OCI-LY1 (cell line): ENCODE measurements at regions not wholly inside any gene's neighbourhood (a gene's known extent, or its start where the extent isn't known, plus 50 kb on each side); places are given as distances from the start of the nearest gene placed in this dataset.

Source experiments
- H2AFZ ChIP-seq: fragments of 200-600 bp; sonication (generic), shearing (Covaris generic); 2 replicates; pipeline ENCODE4 v1.6.0; 2014; ENCODE audit warnings: antibody characterized with exemption, mild to moderate bottlenecking, low read length
- H3F3A ChIP-seq: fragments of 200-600 bp; sonication (generic), shearing (Covaris generic); 2 replicates; pipeline ENCODE4 v1.6.0; 2014; ENCODE audit warnings: mild to moderate bottlenecking, antibody characterized with exemption, low read length, moderate library complexity; ENCODE audit not compliant: insufficient read depth
- H3K27ac ChIP-seq: fragments of 200-600 bp; sonication (generic); 2 replicates; pipeline ENCODE4 v1.5.1; 2014; ENCODE audit warnings: low read length, mixed run types, mild to moderate bottlenecking, low read depth; ENCODE audit not compliant: poor library complexity, severe bottlenecking
- H3K27me3 ChIP-seq: fragments of 200-600 bp; sonication (generic); 2 replicates; pipeline ENCODE4 v1.6.0; 2014; ENCODE audit warnings: antibody characterized with exemption, mild to moderate bottlenecking, low read length, moderate library complexity; ENCODE audit not compliant: insufficient read depth
- H3K36me3 ChIP-seq: fragments of 200-600 bp; sonication (generic); 2 replicates; pipeline ENCODE4 v1.6.1; 2014; ENCODE audit warnings: mild to moderate bottlenecking, antibody characterized with exemption, low read length, moderate library complexity, mixed read lengths; ENCODE audit not compliant: insufficient read depth
- H3K4me1 ChIP-seq: fragments of 200-600 bp; sonication (generic); 2 replicates; pipeline ENCODE4 v1.5.1; 2014; ENCODE audit warnings: mild to moderate bottlenecking, low read length, moderate library complexity; ENCODE audit not compliant: insufficient read depth, severe bottlenecking
- H3K4me2 ChIP-seq: fragments of 200-600 bp; sonication (generic), shearing (Covaris generic); 2 replicates; pipeline ENCODE4 v1.6.1; 2014; ENCODE audit warnings: low read length
- H3K4me3 ChIP-seq: fragments of 200-600 bp; sonication (generic); 2 replicates; pipeline ENCODE4 v1.5.1; 2014; ENCODE audit warnings: low read length, low read depth, mild to moderate bottlenecking, mixed read lengths; ENCODE audit not compliant: poor library complexity, severe bottlenecking
- H3K79me2 ChIP-seq: fragments of 200-600 bp; shearing (Covaris generic); 2 replicates; pipeline ENCODE4 v1.6.1; 2016; ENCODE audit warnings: mixed run types, low read length, mixed read lengths; ENCODE audit not compliant: insufficient read depth
- H3K9ac ChIP-seq: fragments of 200-600 bp; sonication (generic), shearing (Covaris generic); 2 replicates; pipeline ENCODE4 v1.6.1; 2014; ENCODE audit warnings: mild to moderate bottlenecking, low read length, mixed read lengths
- H3K9me2 ChIP-seq: fragments of 200-600 bp; sonication (generic), shearing (Covaris generic); 2 replicates; pipeline ENCODE4 v1.6.1; 2014; ENCODE audit warnings: low read depth, mild to moderate bottlenecking, low read length, mixed read lengths
- H3K9me3 ChIP-seq: fragments of 200-600 bp; shearing (Covaris generic); 2 replicates; pipeline ENCODE4 v1.6.1; 2014; ENCODE audit warnings: low read length, mixed read lengths
- H4K20me1 ChIP-seq: fragments of 200-600 bp; sonication (generic), shearing (Covaris generic); 2 replicates; pipeline ENCODE4 v1.6.0; 2016; ENCODE audit warnings: mild to moderate bottlenecking, low read length; ENCODE audit not compliant: insufficient read depth
- EZH2 ChIP-seq: fragments of 200-600 bp; sonication (generic), shearing (Covaris generic); IDR thresholded peaks from 2 replicates; pipeline ENCODE4 v1.8.0; 2017; ENCODE audit warnings: borderline replicate concordance, mixed run types, mild to moderate bottlenecking, antibody characterized with exemption, low read length, moderate library complexity, mixed read lengths
- TF ChIP-seq, protein P1 (sequence below): fragments of 200-600 bp; sonication (generic), shearing (Covaris generic); IDR thresholded peaks from 2 replicates; pipeline ENCODE4 v1.5.1; 2017; ENCODE audit warnings: mild to moderate bottlenecking, antibody characterized with exemption, low read length, moderate library complexity, mixed read lengths

- no peak overlapping the region for H3K27ac ChIP-seq
- no peaks in the 10 kb centered on the region for H3K9me2 ChIP-seq
Observed at GRCh38 chr12:75725521-75726111, 214.2 kb upstream of the KRR1 start.

DNA sequence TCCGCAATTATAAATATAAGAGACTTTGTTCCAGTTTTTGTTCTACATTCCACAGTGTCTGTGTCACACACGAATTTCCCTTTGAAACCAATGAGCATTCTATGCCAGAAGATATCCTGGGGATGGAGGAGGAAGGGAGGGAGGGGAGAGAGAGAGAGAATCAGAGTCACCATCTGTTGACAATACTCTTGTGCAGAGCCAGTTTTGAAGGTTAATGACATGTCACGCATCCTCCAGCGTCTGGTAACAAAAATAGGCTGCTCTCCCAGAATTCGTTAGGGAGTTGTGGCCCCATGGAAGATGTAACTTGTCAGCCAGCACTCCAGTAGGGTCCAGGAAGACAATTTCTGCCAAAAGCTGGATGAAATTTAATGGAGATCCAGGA lies 213.5 kb upstream of the KRR1 start:
- TF ChIP-seq, protein P1, sequence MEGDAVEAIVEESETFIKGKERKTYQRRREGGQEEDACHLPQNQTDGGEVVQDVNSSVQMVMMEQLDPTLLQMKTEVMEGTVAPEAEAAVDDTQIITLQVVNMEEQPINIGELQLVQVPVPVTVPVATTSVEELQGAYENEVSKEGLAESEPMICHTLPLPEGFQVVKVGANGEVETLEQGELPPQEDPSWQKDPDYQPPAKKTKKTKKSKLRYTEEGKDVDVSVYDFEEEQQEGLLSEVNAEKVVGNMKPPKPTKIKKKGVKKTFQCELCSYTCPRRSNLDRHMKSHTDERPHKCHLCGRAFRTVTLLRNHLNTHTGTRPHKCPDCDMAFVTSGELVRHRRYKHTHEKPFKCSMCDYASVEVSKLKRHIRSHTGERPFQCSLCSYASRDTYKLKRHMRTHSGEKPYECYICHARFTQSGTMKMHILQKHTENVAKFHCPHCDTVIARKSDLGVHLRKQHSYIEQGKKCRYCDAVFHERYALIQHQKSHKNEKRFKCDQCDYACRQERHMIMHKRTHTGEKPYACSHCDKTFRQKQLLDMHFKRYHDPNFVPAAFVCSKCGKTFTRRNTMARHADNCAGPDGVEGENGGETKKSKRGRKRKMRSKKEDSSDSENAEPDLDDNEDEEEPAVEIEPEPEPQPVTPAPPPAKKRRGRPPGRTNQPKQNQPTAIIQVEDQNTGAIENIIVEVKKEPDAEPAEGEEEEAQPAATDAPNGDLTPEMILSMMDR = no peak
- TF ChIP-seq EZH2 = no peak
- Histone ChIP-seq H3K9me3 (no peaks in the 10 kb centered on the region), H3K4me1 (no peaks in the 10 kb centered on the region), H3F3A (no peaks in the 10 kb centered on the region), H3K79me2 (no peaks in the 10 kb centered on the region), H3K9ac (no peak overlapping the region), H2AFZ (no peak overlapping the region), H3K36me3 (no peaks in the 10 kb centered on the region), H3K9me2 (no peaks in the 10 kb centered on the region), H3K27ac (no peak overlapping the region), H3K27me3 (no peaks in the 10 kb centered on the region), H3K4me3 (no peak overlapping the region), H3K4me2 (no peak overlapping the region), H4K20me1 (no peaks in the 10 kb centered on the region)

More at GRCh38 chr12:75725521-75726111, 214.2 kb upstream of the KRR1 start:
- Histone ChIP-seq H3K79me2 (no peaks in the 10 kb centered on the region), H4K20me1 (no peaks in the 10 kb centered on the region), H3K9ac (no peak overlapping the region), H3F3A (no peaks in the 10 kb centered on the region), H3K27me3 (no peaks in the 10 kb centered on the region), H2AFZ (no peak overlapping the region), H3K4me1 (no peaks in the 10 kb centered on the region), H3K9me3 (no peaks in the 10 kb centered on the region), H3K4me3 (no peak overlapping the region), H3K4me2 (no peak overlapping the region), H3K36me3 (no peaks in the 10 kb centered on the region)
- TF ChIP-seq, protein P1 = no peak
- TF ChIP-seq EZH2 = no peak

DNA sequence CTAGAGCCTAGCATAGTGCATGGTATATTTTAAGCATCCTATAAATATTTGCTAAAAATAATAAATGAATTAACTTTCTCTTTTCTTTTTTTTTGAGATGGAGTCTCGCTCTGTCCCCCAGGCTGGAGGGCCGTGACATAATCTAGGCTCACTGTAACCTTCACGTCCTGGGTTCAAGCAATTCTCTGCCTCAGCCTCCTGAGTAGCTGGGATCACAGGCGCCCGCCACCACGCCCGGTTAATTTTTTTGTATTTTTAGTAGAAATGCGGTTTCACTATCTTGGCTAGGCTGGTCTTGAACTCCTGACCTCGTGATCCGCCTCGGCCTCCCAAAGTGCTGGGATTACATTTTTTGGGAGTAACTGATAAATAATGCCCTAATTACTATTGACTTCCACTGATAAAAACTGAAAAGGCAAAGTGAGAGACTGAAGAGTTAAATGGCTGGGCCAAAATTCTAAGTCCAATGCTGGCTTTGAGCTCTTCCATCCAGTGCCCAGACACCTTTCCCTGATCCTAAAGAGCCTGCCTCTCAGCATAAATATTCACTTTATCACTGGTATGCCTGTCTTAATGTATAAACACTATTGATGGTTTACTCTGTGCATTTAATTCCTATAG lies 213.0 kb upstream of the KRR1 start:
- H3K4me2 ChIP-seq = no peak overlapping the region
- no peak overlapping the region for H3K27ac ChIP-seq
- H3K27me3 ChIP-seq = no peaks in the 10 kb centered on the region
- H2AFZ ChIP-seq = no peak overlapping the region
- TF ChIP-seq, protein P1 = no peak
- TF ChIP-seq EZH2 = no peak
- H3K36me3 ChIP-seq = no peaks in the 10 kb centered on the region
- no peaks in the 10 kb centered on the region for H3K79me2 ChIP-seq
- no peak overlapping the region for H3K4me3 ChIP-seq
- no peaks in the 10 kb centered on the region for H3F3A ChIP-seq
- no peak overlapping the region for H3K9ac ChIP-seq
- no peaks in the 10 kb centered on the region for H3K9me3 ChIP-seq
- H3K9me2 ChIP-seq = no peaks in the 10 kb centered on the region
- H3K4me1 ChIP-seq = no peaks in the 10 kb centered on the region
- no peaks in the 10 kb centered on the region for H4K20me1 ChIP-seq
